Eye (tissue), 1 donor: ENCODE measurements at regions not wholly inside any gene's neighbourhood (a gene's known extent, or its start where the extent isn't known, plus 50 kb on each side); places are given as distances from the start of the nearest gene placed in this dataset.
"Not testable (repeated sequence)": the region's sequence is repeated elsewhere in the genome, so short reads cannot be mapped to it uniquely, and the experiment has no call there.

Experiments
- DNase-seq: peaks from one replicate; pipeline ENCODE4 v3.0.0-alpha.2; 2015

DNA sequence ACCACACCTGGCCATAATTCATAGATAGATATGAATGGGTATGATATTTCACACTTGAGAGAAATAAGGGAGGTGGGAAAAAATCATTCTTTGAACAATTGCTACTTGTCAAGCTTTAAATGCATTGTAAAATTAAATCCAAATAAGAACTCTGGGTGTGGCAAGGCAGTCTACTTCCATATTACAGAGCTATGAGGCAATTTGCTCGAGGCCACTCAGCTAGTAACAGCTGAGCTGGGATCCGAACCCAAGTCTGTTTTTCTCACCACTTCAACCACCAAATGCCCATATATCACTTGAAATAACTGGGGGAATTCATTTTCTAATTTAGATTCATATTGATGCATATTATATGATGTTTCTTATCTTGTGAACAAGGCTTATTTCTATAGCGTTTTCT lies 482.2 kb upstream of the ADAMTS9 start:
- no peak for DNase-seq

DNA sequence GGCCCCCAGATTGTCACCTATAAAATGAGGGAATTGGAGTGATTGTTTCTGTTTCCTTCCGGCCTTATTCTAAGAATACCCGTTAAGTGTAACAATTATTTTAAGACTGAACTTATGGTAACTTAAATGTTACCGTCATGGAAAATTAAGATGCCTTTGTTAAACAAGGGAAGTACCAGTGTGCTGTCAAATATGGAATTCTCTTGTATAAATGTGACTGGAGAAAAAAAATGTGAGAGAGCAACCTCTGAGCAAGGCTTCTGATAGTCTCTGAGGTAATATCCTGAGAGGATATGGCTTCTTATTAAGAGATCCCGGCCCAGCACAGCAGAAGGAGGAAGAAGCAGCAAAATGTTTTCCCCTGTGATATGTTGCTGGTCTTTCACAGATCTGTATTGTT lies 480.7 kb upstream of the ADAMTS9 start:
- DNase-seq: no peak

DNA sequence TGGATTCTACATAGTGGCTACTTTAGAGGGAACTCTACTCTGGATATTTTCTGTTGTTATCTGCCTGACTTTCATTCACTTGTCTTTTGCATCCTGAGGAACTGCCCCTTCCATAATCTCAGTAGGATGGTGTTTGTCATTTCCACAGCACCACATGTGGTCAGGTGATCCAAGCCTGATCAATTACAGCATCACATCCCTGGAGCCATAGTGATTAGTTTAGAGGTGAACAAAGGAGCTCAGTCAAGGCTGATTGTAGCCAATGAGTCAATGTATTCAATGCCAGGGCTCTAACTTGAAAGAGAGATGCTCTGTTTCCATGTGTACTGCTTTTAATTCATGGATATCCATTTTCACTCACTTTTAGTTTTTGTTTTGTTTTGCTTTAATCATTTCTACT lies 478.7 kb upstream of the ADAMTS9 start:
- DNase-seq: no peak

DNA sequence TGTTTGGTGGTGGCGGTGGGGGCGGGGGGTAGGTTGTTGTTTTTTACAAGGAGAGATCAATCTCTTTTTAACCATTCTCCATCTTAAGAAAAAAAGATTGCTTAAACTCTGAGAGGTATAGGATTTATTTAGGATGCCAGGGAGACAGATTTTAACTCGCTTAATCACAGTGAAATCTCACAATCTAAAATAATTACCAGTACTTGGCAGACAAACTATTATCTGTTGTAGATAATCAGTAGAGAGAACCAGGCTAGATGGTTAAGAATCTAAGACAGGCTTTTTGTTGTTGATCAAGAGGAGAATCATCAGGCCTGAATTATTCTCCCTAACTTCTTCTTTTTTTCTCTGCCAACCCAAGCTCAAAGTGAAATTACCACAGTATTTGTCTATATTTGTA lies 470.2 kb upstream of the ADAMTS9 start:
- no peak for DNase-seq

DNA sequence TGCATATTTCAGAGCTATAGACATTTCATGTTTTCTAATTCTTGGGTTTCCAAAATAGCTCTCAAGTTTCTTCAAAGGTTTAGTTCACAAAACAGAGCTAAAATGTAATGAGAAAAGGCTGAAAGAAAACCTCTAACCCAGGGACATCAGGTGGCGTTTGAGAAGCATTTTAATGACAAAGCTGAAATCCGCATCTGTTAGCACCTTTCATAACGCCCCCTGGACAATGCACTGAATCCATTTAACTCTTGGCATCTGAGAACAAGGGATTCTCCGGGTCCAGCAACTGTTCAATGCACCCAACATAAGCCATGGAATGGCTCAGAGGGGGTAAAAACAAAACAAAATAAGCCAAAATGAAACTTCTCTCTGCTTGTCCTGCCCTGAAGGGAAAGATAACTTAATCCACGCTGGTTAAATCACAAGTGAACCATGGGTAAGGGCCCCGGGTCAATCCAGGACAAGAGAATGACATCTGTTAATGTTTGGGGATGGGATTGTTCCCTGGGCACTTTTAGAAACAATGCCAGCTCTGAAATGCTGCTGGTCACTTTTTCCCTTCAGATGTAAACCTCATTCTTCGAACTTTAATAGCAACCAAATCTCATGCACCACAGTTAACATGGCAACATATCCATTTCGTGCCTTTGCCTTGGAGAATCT lies 466.2 kb upstream of the ADAMTS9 start:
- no peak for DNase-seq

DNA sequence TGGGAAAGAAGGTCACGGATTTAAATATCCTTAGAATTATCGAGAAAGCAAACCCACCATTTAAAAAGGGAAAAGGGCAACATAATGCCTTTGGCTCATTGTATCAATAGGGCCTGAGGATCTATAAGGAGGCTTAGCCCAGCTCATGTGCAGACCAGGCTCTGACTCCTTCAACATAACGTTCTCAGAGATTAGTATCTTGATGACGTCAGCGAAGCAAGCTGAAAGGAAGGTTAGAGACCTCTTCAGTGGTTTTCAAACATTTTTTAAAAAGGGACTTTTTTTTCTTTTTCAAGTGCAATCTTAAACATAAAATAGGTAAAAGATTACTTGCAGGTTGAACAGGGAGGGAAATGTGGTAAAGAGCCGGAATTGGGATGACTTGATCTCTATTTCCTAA lies 463.9 kb upstream of the ADAMTS9 start:
- no peak for DNase-seq

DNA sequence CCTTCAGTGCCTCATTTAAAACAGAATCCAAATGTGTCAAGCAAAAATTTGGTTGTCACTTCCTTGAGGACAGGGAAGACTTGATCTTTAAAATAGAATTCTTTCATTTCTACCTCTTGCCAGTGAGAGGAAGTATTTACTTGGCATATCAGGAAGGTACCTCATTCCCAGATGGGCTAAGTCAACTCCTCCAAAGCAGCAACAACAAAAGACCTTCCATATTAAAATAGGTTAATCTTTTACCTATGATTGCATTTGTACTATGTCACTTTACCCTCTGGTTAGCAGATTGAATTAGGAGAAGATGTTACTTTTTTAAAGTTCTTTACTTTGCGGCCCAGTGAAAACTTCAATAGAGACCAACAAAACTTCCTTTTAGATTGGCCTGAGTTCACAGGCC lies 462.1 kb upstream of the ADAMTS9 start:
- DNase-seq: no peak

DNA sequence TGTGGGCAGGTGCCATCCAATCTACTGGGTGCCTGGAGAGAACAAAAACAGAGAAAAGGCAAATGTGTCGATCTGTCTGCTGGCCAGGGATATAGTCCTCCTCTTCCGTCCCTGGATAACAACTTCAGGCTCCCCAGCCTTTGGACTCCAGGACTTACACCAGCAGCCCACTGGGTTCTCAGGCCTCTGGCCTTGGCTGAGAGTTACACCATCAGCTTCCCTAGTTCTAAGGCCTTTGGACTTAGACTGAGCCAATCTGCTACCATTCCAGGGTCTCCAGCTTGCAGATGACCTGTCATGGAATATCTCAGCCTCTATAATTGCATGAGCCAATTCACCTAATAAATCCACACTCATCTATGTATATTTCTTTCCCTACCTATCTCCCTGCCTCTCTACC lies 460.9 kb upstream of the ADAMTS9 start:
- no peak for DNase-seq

DNA sequence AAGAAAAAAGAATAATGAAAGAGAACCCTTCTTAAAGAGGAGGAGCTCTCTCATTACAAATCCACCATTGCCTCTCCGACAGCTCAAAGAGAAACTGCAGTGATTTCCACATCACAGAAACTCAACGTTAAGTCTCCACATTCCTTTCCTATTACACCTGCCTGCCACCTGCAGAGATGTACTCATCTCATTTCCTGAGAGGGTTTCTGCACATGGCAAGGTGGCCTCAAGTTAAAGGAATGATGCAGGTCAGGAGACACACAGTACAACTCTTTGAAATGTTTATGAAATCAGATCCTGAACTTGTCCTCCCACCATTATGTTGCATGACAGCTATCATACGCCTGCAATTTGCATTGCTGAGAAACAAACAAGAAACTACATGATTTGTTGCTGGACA lies 458.4 kb upstream of the ADAMTS9 start:
- DNase-seq: no peak

DNA sequence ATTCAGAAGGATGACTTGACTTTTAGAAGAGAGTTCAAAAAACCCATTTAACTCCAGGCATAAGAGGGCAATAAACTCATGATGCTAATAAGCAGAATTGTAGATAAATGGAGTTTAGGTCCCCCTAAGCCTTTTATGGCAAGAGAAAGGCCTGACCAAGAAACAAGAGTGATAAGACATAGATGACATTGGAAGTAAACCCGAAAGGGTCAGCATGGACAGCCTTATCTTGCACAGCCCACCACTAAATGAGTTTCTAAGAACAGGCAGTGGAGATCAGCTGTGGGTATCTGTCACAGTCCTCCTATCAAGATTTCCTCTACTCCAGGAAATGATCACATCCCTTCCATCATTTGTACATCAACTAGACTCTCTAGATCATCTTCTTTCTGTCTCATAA lies 457.9 kb upstream of the ADAMTS9 start:
- DNase-seq: no peak

DNA sequence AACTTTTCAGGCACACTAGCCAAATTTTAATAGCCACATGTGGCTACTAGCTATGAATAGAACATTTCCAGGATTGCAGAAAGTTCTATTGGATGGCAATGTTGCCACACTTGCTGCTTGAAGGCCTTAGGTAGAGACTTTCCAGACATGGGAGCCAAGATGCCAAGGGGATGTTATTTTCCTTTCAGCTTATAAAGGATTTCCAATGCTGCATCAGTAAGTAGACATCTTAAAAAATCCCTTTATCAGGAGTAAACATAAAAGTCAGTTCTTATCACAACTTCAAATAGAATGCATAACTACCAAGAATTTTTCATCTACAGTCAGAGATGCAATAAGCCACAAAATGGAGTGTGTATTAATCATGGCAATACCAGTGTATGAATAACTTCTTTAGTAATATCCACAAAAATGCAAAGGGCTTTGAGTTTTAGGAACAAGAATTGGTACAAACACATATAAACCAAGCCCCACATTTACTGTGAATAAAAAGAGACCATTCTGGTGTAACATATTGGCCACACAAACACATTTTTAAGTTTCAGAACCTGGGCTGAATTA lies 457.1 kb upstream of the ADAMTS9 start:
- no peak for DNase-seq

DNA sequence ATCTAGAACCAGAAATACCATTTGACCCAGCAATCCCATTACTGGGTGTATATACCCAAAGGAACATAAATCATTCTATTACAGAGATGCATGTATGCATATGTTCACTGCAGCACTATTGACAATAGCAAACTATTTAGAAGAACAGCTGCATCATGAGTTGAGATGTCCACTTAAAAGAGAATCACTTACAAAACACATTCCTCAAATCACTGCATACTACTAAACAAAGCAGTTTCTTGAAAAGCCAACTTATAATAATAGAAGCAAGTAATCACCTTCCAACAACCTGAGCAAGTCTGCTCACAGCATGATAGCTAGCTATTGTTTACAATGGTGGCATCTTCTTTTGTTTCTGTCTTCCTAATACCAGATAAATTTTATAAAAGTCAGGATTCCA lies 454.7 kb upstream of the ADAMTS9 start:
- DNase-seq: no peak

DNA sequence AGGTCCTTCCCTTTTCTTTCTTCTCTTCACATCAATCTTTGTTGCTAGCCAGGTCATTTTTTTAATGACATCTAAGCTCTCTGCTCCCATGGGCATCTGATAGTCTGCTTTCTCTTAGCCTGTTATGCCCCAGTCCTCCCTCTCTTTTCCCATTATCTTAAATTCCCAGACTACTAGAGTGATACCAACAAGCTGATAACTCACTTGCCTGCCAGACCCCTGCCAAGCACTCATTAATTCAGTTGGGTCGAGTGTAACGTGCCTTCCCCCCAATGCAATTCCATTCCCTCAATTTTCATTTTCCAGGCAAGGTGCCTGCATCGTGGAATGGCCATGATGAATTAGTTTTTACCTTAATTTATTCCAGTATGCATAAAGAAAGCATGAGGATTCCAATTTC lies 450.8 kb upstream of the ADAMTS9 start:
- no peak for DNase-seq

DNA sequence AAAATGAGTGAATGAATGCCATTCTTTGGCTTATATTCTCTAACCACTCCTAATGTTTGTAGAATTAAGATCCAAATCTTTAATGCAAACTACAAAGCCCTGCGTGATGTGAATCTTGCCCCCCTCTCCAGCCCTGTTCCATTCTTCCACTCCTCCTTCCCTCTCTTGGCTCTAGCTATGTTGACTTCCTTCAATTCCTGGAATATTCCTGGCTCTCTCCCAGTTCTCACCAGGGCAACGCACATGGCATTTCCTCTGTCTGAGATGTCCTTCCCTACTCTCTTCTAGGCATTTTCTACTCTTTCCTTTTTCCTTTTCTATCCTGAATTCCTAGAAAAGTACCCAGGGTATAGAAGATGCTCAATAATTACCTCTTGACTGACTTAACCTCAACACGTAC lies 446.0 kb upstream of the ADAMTS9 start:
- DNase-seq: not testable (repeated sequence)

DNA sequence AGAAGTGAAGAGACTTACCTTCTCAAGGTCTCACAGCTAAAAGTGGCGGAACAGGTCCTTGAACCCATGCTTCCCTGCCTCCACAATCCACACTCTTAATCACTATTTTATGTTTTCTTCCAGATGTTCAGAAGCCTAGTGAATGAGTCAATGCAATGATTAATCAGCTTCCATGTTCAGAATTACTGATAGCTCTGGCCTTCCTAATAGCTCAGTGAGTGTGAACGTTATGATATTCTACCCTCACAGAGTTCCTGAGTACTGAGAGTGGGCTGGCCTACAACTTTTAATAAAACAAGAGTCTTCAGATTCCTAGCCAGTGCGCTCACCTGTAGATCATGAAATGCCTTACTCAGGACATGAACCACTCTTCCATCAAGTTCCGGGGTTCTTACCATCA lies 443.0 kb upstream of the ADAMTS9 start:
- DNase-seq: no peak

DNA sequence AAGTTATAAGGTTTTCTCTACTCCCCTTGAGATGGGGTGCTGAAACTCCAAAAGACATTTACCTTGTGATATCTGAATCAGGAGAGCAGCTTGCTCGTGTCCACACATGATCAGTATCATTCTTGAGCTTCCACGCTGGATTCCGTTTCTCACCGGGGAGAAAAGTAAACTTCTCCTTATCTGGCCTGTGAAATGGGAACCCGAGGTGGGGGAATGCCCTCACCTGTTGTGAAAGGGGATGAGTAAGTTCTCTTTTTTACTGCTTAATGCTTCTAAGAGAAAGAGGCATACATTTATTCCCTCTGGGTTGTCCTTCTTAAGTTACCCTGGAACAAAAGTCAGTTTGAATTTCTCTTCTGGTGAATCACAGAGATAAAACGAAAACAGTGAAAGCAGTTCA lies 440.5 kb upstream of the ADAMTS9 start:
- no peak for DNase-seq

DNA sequence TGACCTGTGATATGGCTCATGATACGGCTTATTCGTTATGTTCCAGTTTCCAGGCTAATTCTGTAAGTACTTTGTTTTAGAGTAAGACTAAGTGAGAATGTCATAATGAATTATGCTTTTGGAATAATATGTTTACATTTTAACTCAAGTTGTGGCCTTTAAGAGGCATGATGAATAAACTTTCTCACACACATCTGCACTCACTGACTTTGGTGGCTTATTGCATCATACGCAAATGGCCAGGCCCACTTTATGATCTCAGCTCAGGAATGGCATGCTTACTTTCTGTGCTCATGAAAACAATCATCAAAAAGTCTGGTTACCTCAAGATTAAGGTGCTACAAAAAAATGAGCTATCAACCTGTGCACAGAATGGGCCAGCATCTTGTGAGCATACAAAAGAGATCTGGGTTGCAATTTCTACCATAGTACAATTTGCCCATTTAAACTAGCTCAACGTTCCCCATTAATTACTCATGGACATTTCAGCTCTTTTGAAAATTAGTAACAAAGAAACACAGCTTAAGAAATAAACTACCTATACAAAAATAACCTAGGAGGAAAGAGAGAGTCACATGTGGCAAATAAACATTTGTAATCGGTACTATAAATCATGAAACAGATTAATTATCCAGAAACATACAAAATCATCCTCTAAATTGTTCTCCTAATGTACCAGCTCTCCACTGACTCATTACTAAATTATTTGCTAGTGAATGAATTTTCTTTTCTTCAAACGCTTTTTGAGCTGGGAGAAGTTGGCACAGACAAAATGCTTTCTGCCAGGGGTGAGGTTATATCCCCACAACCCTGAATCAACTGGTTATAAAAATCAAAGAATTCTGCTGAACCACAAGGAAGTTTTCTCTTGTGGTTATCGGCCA lies 439.0 kb upstream of the ADAMTS9 start:
- no peak for DNase-seq

DNA sequence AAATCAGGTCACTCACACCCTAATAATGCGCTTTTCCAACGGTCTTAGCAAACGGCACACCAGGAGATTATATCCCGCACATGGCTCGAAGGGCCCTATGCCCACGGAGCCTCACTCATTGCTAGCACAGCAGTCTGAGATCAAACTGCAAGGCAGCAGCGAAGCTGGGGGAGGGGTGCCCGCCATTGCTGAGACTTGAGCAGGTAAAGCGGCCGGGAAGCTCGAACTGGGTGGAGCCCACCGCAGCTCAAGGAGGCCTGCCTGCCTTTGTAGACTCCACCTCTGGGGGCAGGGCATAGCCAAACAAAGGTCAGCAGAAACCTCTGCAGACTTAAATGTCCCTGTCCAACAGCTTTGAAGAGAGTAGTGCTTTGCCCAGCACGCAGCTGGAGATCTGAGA lies 432.4 kb upstream of the ADAMTS9 start:
- DNase-seq: not testable (repeated sequence)

DNA sequence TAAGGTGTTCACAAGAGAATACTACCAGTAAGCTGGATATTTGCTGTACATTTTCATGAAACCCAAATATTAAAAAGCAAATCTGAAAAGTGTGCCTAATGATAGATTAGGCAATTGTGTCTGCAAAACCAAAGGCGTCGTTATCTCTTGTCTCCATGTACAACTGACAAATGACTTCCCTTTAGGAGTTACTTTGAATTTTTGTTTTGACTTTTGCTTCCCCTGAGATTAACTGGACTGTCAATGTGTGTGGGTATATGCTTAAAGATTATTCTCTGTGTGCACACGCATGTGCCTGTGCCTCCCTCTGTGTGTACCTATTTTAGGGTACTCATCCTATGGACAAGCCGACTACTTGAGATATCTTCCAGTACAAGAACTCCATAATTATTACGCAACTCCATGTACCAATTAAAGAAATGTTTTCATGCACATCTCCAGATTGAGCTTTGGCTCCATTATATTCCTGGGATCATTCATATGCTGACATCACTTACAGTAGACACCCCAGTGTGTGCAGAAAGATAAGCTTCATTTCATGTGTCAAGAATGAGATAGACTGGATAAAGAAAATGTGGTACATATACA lies 431.2 kb upstream of the ADAMTS9 start:
- DNase-seq: no peak

DNA sequence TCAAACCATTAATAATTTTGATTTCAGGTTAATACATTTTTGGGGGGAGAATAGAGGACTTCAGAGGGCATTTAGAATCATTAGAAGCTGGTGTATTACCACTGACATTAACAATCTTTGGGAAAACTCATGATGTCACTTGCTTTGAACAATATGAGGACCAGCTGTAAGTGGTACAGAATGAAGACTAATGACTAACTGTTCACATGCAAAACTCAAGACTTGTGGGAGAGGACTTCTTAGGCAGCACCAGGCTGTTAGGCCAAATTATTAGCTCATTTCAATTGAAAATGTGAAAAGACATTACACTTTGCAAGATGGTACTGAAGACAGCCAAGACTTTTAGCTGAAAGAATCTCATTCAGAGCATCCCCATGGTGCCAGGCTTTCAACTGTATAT lies 426.2 kb upstream of the ADAMTS9 start:
- no peak for DNase-seq

DNA sequence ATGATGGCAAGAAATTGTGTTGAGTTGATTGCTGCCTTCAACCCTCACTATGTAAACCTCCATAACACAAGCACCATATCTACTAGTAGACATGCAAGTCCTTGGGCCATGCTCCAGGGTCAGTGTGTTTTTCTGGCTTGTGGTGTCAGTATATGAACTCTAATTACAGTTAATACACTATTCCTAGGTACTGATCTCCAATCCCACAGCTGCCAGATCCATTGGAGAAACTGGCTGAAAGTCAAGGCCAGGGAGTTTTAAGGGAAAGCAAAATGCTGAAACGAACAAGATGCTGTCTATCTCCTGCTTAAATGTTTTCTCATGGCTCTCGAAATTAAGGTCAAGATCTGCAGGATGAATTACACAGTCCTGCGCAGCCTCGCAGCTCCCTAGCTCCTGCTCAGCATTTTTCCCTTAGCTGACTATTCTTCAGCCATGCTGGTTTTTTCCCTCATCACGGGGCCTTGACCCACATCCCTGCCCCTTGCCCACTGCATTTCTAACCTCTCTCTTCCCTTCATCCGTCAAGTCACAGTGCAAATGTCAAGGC lies 425.0 kb upstream of the ADAMTS9 start:
- DNase-seq: no peak

DNA sequence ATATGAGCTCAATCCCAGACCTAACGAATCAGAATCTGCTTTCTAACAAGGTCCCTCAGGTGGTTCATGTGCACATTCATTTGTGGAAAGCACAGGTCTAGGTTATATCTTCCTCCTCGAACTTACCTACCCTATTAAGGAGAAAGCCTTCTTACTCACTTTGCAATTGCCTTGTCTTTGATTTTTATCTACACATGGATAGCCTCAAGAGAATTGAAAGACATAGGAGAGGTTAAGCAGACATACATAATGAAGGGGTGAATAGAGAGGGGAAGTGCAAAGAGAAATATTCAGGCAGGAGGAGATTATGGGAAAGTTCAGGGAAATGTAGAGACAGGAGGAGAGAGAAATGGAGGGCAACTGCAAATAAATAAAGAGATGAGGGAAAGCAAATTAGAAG lies 422.9 kb upstream of the ADAMTS9 start:
- no peak for DNase-seq

DNA sequence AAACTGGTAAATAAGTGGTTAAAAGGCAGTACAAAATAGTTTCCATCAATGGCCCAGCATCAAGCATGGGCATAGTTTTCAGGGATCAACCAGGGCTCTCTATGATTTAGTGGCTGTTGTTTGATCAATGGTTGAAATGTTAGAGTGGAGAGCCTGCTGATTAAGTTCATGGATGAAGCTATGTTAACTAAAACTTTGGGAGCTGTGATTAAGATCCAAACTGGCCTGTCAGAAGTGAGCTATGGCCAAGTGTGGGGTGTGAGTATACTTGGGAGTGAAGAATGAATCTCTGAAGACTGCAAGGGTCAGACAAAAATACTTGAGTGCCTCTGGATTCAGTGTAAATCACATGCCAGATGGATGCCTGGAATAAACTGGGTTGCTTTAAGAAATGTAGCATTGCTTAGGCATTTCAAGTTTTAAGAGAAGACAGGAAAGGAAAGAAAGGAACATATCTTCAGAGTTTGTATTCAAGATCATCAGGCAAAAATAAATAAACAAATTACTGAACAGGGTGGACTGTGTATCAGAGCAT lies 422.2 kb upstream of the ADAMTS9 start:
- no peak for DNase-seq
